Calu3 (cell line): ENCODE measurements at regions not wholly inside any gene's neighbourhood (a gene's known extent, or its start where the extent isn't known, plus 50 kb on each side); places are given as distances from the start of the nearest gene placed in this dataset.

ENCODE experiments used
- BruUV-seq: library from RNA; stranded (reverse); fragments of 400-500 nt; replicated peaks from 2 replicates; lab custom pipeline; 2021; lab: Mats Ljungman, UMichigan
- CTCF ChIA-PET: fragments of 300-600 bp; sonication (Branson Sonifier 250); formaldehyde crosslinking; loops from one replicate; lab custom pipeline; 2022; ENCODE audit warnings: antibody characterized with exemption; lab: Charles Lee
- DNase-seq: peaks from one replicate; pipeline ENCODE4 v3.0.0; 2022
- H3K27ac Mint-ChIP-seq: one replicate; pipeline ENCODE4 v1.8.0; 2022; ENCODE audit warnings: mixed read lengths; ENCODE audit not compliant: unreplicated experiment
- H3K27me3 Mint-ChIP-seq: one replicate; pipeline ENCODE4 v1.8.0; 2022; ENCODE audit warnings: mixed read lengths; ENCODE audit not compliant: unreplicated experiment
- H3K36me3 Mint-ChIP-seq: one replicate; pipeline ENCODE4 v1.8.0; 2022; ENCODE audit warnings: mild to moderate bottlenecking, moderate library complexity, mixed read lengths; ENCODE audit not compliant: insufficient read depth, unreplicated experiment
- H3K4me1 Mint-ChIP-seq: one replicate; pipeline ENCODE4 v1.8.0; 2022; ENCODE audit warnings: mild to moderate bottlenecking, low read depth, mixed read lengths; ENCODE audit not compliant: unreplicated experiment
- H3K4me3 Mint-ChIP-seq: one replicate; pipeline ENCODE4 v1.8.0; 2022; ENCODE audit warnings: mild to moderate bottlenecking, low read depth, moderate library complexity, mixed read lengths; ENCODE audit not compliant: unreplicated experiment
- H3K9me3 Mint-ChIP-seq: one replicate; pipeline ENCODE4 v1.8.0; 2022; ENCODE audit warnings: low read depth, mixed read lengths; ENCODE audit not compliant: unreplicated experiment
- intact Hi-C: fragments of 100-400 bp; cut with micrococcal nuclease; formaldehyde crosslinking; loops from one replicate; pipeline ENCODE4 v1.10.0; 2022; ENCODE audit not compliant: unreplicated experiment
- TF ChIP-seq, protein P1 (sequence below): fragments of 200-600 bp; IDR thresholded peaks from one replicate; pipeline ENCODE4 v1.8.0; 2022; ENCODE audit warnings: antibody characterized with exemption; ENCODE audit not compliant: unreplicated experiment

DNA sequence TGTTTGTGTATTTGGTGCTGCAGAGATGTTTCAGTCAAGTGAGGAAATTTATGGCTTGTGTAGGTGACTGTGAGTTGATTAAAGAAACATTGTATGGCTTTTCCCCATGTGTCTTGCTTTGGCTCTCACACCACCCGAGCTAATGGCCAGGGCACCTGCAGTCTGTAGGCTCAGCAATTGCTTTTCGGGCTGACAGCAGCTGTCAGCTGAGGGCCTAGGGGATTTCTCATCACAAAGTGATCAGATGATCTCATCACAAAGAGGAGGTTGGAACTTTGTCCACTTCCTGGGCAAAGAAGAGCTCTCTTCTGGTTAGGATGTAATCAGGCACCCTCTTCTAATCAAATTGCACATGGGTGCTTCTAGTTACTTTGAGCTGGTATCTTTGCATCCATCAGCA, 632.2 kb downstream of the SLC4A3 start:
- DNase-seq, result no peak
- Mint-ChIP-seq H3K4me1 (no peaks in the 10 kb centered on the region), H3K9me3 (no peaks in the 10 kb centered on the region), H3K27me3 (no peaks in the 10 kb centered on the region), H3K27ac (no peak overlapping the region), H3K36me3 (no peaks in the 10 kb centered on the region), H3K4me3 (no peak overlapping the region)
- CTCF ChIA-PET, result no interaction called here
- intact Hi-C loops, result no loop called here
- TF ChIP-seq, protein P1, sequence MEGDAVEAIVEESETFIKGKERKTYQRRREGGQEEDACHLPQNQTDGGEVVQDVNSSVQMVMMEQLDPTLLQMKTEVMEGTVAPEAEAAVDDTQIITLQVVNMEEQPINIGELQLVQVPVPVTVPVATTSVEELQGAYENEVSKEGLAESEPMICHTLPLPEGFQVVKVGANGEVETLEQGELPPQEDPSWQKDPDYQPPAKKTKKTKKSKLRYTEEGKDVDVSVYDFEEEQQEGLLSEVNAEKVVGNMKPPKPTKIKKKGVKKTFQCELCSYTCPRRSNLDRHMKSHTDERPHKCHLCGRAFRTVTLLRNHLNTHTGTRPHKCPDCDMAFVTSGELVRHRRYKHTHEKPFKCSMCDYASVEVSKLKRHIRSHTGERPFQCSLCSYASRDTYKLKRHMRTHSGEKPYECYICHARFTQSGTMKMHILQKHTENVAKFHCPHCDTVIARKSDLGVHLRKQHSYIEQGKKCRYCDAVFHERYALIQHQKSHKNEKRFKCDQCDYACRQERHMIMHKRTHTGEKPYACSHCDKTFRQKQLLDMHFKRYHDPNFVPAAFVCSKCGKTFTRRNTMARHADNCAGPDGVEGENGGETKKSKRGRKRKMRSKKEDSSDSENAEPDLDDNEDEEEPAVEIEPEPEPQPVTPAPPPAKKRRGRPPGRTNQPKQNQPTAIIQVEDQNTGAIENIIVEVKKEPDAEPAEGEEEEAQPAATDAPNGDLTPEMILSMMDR, result no peak
- no TSS peak for BruUV-seq

DNA sequence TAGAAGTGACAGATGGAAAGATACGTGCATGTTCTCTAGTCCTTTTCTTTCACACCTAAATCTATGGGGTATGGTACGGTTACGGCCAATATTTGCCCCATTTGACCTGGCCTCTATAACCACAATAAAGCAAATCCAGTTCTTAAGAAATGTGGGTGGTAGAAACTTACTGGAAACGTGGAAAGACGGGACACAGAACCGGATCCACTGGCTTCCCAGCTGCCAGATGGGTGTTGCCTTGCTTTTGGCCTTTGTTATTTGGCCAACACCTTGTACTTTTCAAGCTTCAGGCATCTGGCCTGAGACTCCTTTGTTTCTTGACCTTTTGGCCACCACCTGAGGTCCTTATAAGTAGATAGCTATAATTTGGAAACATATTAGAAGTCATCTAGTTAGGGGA, 635.9 kb downstream of the SLC4A3 start:
- no peak for DNase-seq
- H3K9me3 Mint-ChIP-seq, result no peaks in the 10 kb centered on the region
- TF ChIP-seq, protein P1, result no peak
- H3K4me1 Mint-ChIP-seq, result no peaks in the 10 kb centered on the region
- H3K27me3 Mint-ChIP-seq, result no peaks in the 10 kb centered on the region
- no peaks in the 10 kb centered on the region for H3K36me3 Mint-ChIP-seq
- intact Hi-C loops, result no loop called here
- H3K27ac Mint-ChIP-seq, result no peak overlapping the region
- H3K4me3 Mint-ChIP-seq, result no peak overlapping the region
- CTCF ChIA-PET, result no interaction called here
- BruUV-seq, result no TSS peak

DNA sequence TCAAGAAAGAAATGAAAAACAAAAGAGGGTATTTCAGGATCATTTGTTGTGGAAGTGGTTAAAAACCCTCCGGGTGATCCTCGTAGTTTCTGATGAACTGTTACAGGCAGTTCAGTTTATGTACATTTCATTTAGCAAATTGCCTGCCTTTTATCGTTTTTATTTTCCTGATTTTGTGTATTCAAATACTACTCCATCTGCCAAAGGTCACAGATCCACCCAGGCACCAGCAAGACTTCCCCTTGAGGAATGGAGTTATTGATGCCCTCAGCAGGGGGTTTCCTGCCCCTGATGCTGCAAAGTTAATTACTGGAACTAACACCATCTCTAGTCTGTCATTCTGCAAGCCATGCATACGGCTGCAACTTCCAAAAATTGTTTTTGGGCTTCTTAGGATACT, 641.9 kb downstream of the SLC4A3 start:
- Mint-ChIP-seq H3K4me3 (no peak overlapping the region), H3K9me3 (no peaks in the 10 kb centered on the region), H3K36me3 (no peaks in the 10 kb centered on the region), H3K4me1 (peaks cover 15% of the 10 kb centered on the region), H3K27ac (no peak overlapping the region), H3K27me3 (no peaks in the 10 kb centered on the region)
- CTCF ChIA-PET, result no interaction called here
- no TSS peak for BruUV-seq
- DNase-seq, result no peak
- TF ChIP-seq, protein P1, result no peak
- intact Hi-C loops, result no loop called here

GRCh38 chr2:220270481-220271070, 643.1 kb downstream of the SLC4A3 start:
- TF ChIP-seq, protein P1, result no peak
- no peaks in the 10 kb centered on the region for H3K36me3 Mint-ChIP-seq
- DNase-seq, result no peak
- CTCF ChIA-PET, result interaction anchor here (0.6 kb wide), 1 partner anchor 20 kb away, joined by 3 read pairs; no protein-coding TSS in a partner anchor
- BruUV-seq, result no TSS peak
- H3K27me3 Mint-ChIP-seq, result no peaks in the 10 kb centered on the region
- H3K9me3 Mint-ChIP-seq, result no peaks in the 10 kb centered on the region
- H3K4me3 Mint-ChIP-seq, result no peak overlapping the region
- peaks cover 21% of the 10 kb centered on the region for H3K4me1 Mint-ChIP-seq
- H3K27ac Mint-ChIP-seq, result no peak overlapping the region
- intact Hi-C loops, result loop anchor here (5.0 kb wide), 1 partner anchor 83 kb away; no protein-coding TSS in a partner anchor
